ENCODE measurements at regions not wholly inside any gene's neighbourhood (a gene's known extent, or its start where the extent isn't known, plus 50 kb on each side); places are given as distances from the start of the nearest gene placed in this dataset.

- H3K27me3 ChIP-seq (ENCODE audit: control insufficient read depth in 2 of 2, insufficient read depth in 2 of 2, low read length in 2 of 2) = no peaks in the 10 kb centered on the region
- TF ChIP-seq MYC (IDR thresholded peaks at IDR 0.05; ENCODE audit: low read depth, low read length) (no peak), POLR2AphosphoS5 (IDR thresholded peaks at IDR 0.05; ENCODE audit: insufficient read depth, low read depth, low read length) (no peak), POLR2A (IDR thresholded peaks at IDR 0.05; ENCODE audit: low read depth, low read length) (no peak), GATA2 (IDR thresholded peaks at IDR 0.05; ENCODE audit: insufficient read depth, insufficient read length, low read depth, low read length) (no peak), EZH2 (IDR thresholded peaks at IDR 0.05; ENCODE audit: borderline replicate concordance, low read depth, low read length, severe bottlenecking) (no peak)
- no peak overlapping the region for H3K4me3 ChIP-seq (replicated peaks in 1 of 3; ENCODE audit: insufficient read depth in 1 of 3, low read depth in 1 of 3, low read length in 3 of 3)
- H3K9me3 ChIP-seq (replicated peaks; ENCODE audit: control insufficient read depth, insufficient read depth, low read length) = no peaks in the 10 kb centered on the region
- intact Hi-C loops (cut with micrococcal nuclease) = no loop called here
- FAIRE-seq = no peak
- no peaks in the 10 kb centered on the region for H3K9me1 ChIP-seq (replicated peaks; ENCODE audit: control insufficient read depth, extremely low read depth, insufficient read depth, low read length)
- H3K4me1 ChIP-seq (ENCODE audit: control insufficient read depth, extremely low read depth, insufficient read depth, low read length) = no peaks in the 10 kb centered on the region
- no peaks in the 10 kb centered on the region for H3K79me2 ChIP-seq (ENCODE audit: control insufficient read depth, insufficient read depth, low read length)
- dilution Hi-C loops (cut with MboI; ENCODE audit: extremely low pct_ligation_motif_present, low sequenced_read_pairs) = no loop called here
- H2AFZ ChIP-seq (ENCODE audit: low read depth, low read length) = no peak overlapping the region
- H4K20me1 ChIP-seq (replicated peaks; ENCODE audit: control insufficient read depth, extremely low read depth, insufficient read depth, low read length) = no peaks in the 10 kb centered on the region
- POLR2A ChIA-PET = no interaction called here
- CTCF ChIA-PET = no interaction called here
- no TSS peak for BruUV-seq (replicated peaks)
- H3K36me3 ChIP-seq (ENCODE audit: control insufficient read depth in 2 of 2, extremely low read depth in 1 of 2, insufficient read depth in 2 of 2, low read length in 2 of 2) = no peaks in the 10 kb centered on the region
- no peak overlapping the region for H3K4me2 ChIP-seq (ENCODE audit: insufficient read depth, low read length)
- H3K9ac ChIP-seq (replicated peaks; ENCODE audit: extremely low read depth, insufficient read depth, low read length) = no peak overlapping the region
- H3K27ac ChIP-seq (ENCODE audit: insufficient read depth, low read depth, low read length) = no peak overlapping the region
- DNase-seq (ENCODE audit: low read depth, low spot score) = no peak
These were observed 85.1 kb upstream of the CCDC91 start for GRCh38 chr12:28104903-28105864.

GRCh38 chr12:28107679-28108078 lies 82.6 kb upstream of the CCDC91 start:
- H3K4me1 ChIP-seq (ENCODE audit: control insufficient read depth, extremely low read depth, insufficient read depth, low read length) = no peaks in the 10 kb centered on the region
- POLR2A ChIA-PET = no interaction called here
- no peaks in the 10 kb centered on the region for H3K79me2 ChIP-seq (ENCODE audit: control insufficient read depth, insufficient read depth, low read length)
- no peak overlapping the region for H3K4me3 ChIP-seq (replicated peaks in 1 of 3; ENCODE audit: insufficient read depth in 1 of 3, low read depth in 1 of 3, low read length in 3 of 3)
- H4K20me1 ChIP-seq (replicated peaks; ENCODE audit: control insufficient read depth, extremely low read depth, insufficient read depth, low read length) = no peaks in the 10 kb centered on the region
- H3K9me1 ChIP-seq (replicated peaks; ENCODE audit: control insufficient read depth, extremely low read depth, insufficient read depth, low read length) = no peaks in the 10 kb centered on the region
- no peak overlapping the region for H3K9ac ChIP-seq (replicated peaks; ENCODE audit: extremely low read depth, insufficient read depth, low read length)
- H3K27ac ChIP-seq (ENCODE audit: insufficient read depth, low read depth, low read length) = no peak overlapping the region
- dilution Hi-C loops (cut with MboI; ENCODE audit: extremely low pct_ligation_motif_present, low sequenced_read_pairs) = no loop called here
- no peaks in the 10 kb centered on the region for H3K36me3 ChIP-seq (ENCODE audit: control insufficient read depth in 2 of 2, extremely low read depth in 1 of 2, insufficient read depth in 2 of 2, low read length in 2 of 2)
- TF ChIP-seq FOS (IDR thresholded peaks at IDR 0.05; ENCODE audit: borderline replicate concordance, insufficient read depth, low read length) = no peak
- TF ChIP-seq MAX (IDR thresholded peaks at IDR 0.05; ENCODE audit: insufficient read depth, insufficient read length) = no peak
- no peak for TF ChIP-seq POLR2A (IDR thresholded peaks at IDR 0.05; ENCODE audit: low read depth, low read length)
- TF ChIP-seq MYC (IDR thresholded peaks at IDR 0.05; ENCODE audit: low read depth, low read length) = no peak
- TF ChIP-seq CTCF (IDR thresholded peaks at IDR 0.05; ENCODE audit: extremely low read depth in 1 of 2, insufficient read depth in 1 of 2, low read depth in 1 of 2, low read length in 2 of 2) = no peak
- TF ChIP-seq POLR2AphosphoS5 (IDR thresholded peaks at IDR 0.05; ENCODE audit: insufficient read depth, low read depth, low read length) = no peak
- TF ChIP-seq GATA2 (IDR thresholded peaks at IDR 0.05; ENCODE audit: insufficient read depth, insufficient read length, low read depth, low read length) = no peak
- TF ChIP-seq JUN (IDR thresholded peaks at IDR 0.05; ENCODE audit: borderline replicate concordance, insufficient read depth, insufficient read length, low read depth) = no peak
- TF ChIP-seq EZH2 (IDR thresholded peaks at IDR 0.05; ENCODE audit: borderline replicate concordance, low read depth, low read length, severe bottlenecking) = no peak
- no peak for DNase-seq (ENCODE audit: low read depth, low spot score)
- no peaks in the 10 kb centered on the region for H3K27me3 ChIP-seq (ENCODE audit: control insufficient read depth in 2 of 2, insufficient read depth in 2 of 2, low read length in 2 of 2)
- no peak for FAIRE-seq
- no peak overlapping the region for H2AFZ ChIP-seq (ENCODE audit: low read depth, low read length)
- H3K4me2 ChIP-seq (ENCODE audit: insufficient read depth, low read length) = no peak overlapping the region
- no TSS peak for BruUV-seq (replicated peaks)
- intact Hi-C loops (cut with micrococcal nuclease) = loop anchor here (2.0 kb wide), 1 partner anchor 41 kb away; no protein-coding TSS in a partner anchor
- no peaks in the 10 kb centered on the region for H3K9me3 ChIP-seq (replicated peaks; ENCODE audit: control insufficient read depth, insufficient read depth, low read length)
- CTCF ChIA-PET = no interaction called here
